CD4-positive, alpha-beta T cell treated with Interleukin-6 at 100 ng/mL for 8 hours (primary cell): ENCODE measurements at regions not wholly inside any gene's neighbourhood (a gene's known extent, or its start where the extent isn't known, plus 50 kb on each side); places are given as distances from the start of the nearest gene placed in this dataset.

ENCODE experiments used
- DNase-seq: peaks from one replicate; pipeline ENCODE4 v3.0.0-alpha.2; 2020; ENCODE audit warnings: mixed read lengths, low spot score

DNA sequence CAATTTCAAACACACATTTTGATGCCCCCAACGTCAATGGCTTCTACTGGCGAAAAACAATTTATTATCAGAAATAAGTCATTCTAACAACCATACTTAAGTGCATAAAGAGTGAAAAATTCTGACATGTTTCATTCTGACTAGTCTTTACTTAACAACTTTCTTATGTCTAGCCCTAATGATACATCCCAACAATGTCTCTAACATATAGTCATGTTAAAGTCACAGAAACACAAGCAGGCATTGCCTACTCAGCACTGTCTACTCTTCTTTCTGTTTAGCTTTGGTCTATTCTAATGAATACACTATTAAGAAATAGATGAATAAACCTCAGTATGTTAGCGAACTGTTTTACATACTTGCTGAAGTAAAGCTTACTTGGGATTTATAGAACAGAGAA lies 105.8 kb upstream of the DUSP10 start:
- DNase-seq: no peak

DNA sequence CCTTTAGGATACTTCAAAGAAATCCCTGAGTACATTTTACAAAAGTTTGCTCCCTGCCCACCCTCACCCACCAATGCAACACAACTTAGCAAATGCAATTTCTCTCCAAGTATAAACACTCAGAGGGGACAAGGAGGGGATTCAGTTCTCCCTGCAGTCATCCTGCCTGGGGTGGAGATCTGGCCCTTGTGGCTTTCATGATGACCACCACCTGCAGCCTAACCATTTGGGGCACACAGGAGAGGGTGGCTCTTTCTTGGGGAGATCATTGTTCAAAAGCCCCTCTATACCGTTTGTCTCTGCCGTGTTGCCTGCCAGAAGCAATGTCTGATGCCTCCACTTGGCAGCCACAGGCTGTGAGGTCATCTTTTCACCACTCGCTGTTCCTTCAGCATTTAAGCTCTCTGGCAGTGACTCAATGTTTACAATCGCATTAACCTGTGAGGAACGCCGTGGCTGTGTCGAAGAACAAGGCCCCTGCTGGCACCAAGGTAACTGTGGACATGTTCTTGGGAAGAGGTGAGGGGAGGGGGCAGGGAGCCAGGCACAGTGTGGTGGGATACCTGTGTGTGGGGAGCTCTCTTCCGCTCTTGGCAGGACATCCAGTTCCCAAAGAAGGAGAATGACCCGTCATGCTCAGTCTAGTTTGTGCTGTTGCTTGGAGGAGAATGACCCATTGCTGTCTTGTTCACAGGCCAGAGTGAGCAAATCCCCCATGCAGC lies 103.9 kb upstream of the DUSP10 start:
- no peak for DNase-seq

- no peak for DNase-seq
These were observed 100.1 kb upstream of the DUSP10 start for GRCh38 chr1:221841983-221842335.

DNA sequence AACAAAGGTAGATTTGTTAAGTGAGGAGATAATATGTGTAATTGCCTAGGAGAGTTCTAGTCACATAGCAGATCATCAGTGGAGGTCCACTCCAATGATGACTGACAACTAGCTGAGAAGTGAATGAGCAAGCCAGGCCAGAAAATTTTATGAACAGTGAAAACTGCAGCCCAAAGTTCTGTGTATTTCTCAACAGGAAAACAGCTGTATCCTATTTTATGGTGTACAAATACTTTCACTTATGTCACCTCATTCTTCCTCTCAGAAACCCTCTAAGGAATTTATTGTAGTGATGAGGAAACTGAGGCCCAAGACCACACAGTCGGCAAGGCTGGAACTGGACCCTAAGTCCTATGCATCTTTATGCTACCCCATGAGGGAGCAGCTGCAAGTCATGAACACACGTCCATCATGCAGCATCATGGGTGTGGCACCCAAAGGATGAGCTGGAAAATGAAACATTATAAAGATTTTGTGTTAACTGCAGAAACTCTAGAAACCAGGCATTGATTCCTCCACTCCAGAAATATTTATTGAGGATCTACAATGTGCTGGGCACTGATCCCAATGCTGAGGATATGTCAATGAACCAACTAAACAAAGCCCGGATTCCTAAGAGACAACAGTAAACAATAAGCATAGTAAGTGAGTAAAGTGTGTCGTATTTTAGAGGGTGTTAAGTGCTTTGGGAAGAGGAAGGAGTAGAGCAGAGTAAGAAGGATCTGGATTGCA lies 99.5 kb upstream of the DUSP10 start:
- DNase-seq: no peak

- DNase-seq: no peak
These were observed 98.8 kb upstream of the DUSP10 start for GRCh38 chr1:221840511-221841243.

GRCh38 chr1:221839782-221840395 lies 98.0 kb upstream of the DUSP10 start:
- peak; percentile 57 for DNase-seq

- no peak for DNase-seq
These were observed 97.4 kb upstream of the DUSP10 start for GRCh38 chr1:221839321-221839720.

- peak; percentile 17 for DNase-seq
These were observed 96.0 kb upstream of the DUSP10 start for GRCh38 chr1:221837896-221838295.

DNA sequence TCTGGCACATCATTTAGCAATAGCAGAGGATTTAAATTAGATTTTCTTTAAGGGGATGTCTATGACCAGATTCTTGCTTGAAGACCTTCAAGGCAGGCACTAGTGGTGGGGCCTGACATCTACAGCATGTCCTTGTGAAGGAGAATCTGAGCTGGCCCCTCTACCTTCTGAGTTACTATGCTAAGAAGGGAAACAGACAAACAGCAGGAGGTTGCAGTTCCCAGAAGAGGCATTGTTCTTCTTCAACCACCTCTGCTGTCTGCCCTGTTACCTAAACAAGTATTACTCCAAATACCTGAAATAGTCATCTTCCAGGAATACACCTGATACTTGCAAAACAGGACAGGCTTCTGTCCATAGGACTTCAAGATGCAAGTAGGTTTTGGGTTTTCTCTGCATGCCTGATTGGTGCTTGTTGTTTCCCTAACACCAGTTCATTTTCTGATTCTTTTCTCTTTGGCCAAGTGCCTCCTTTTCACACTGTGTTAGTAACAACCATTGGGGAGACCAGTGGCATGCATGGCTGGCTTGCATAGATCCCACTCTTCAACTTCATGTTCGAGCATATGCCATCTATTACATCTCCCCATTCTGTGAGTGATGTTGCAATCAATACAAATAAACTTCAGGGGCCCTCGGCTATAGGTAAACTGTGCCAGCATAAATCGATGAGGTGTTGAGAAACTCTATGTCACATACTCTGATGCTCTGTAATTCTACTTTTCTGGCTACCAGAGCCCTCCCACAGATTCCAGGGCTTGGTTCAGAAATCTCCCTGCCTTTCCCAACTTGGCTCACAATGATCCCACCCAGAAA lies 93.0 kb upstream of the DUSP10 start:
- DNase-seq: no peak

DNA sequence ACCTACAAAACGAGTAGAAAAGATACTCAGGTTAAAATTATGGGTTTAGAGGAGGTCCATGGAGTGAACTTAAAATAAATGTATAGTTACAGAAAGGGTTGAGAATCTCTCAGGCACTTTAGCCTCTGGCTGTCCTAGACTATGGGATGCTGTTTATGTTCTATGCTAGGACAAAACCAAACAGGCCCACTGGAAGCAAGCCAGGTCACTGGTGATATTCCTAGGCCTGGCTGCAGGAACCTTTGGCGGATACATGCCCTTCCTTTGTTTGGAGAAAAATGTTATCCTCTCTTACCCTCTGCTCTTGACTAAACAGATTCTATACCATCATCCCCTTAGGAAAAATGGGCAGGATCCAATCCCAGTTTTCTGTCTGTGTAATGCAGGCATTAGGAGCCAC lies 90.7 kb upstream of the DUSP10 start:
- DNase-seq: no peak

- no peak for DNase-seq
These were observed 90.3 kb upstream of the DUSP10 start for GRCh38 chr1:221832151-221832550.

DNA sequence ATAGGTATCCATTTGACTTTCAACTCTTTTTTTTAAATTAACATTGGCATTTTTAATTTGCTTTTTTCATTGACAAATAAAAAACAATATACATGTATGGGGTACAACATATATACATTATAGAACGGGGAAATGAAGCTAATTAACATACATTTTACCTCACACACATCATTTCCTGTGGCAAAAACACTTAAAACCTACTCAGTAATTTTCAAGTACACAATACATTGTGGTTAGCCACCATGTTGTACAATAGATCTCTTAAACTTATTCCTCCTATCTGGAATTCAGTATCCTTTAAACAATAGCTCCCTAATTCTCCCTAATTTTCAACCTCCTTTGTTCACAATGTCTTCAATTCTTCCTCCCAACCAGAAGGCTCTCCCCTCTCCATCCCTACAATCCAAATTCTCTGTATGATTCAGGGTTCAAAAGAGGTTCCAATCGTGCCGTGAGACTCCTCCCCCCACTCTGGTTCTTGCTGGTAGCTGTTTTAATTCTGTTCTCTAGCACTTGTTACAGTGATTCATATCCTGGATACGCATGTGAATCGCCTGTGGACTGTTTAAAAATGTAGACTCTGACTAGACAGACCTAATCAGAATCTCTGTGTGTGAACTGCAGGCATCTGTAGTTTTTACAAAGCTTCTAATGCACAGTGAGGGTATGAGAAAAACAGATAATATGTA lies 87.6 kb upstream of the DUSP10 start:
- peak; percentile 49 for DNase-seq

GRCh38 chr1:221827307-221827642 lies 85.4 kb upstream of the DUSP10 start:
- DNase-seq: no peak

GRCh38 chr1:221824909-221825308 lies 83.0 kb upstream of the DUSP10 start:
- DNase-seq: no peak

- no peak for DNase-seq
These were observed 82.1 kb upstream of the DUSP10 start for GRCh38 chr1:221824025-221824424.

- DNase-seq: no peak
These were observed 81.7 kb upstream of the DUSP10 start for GRCh38 chr1:221823561-221823960.

DNA sequence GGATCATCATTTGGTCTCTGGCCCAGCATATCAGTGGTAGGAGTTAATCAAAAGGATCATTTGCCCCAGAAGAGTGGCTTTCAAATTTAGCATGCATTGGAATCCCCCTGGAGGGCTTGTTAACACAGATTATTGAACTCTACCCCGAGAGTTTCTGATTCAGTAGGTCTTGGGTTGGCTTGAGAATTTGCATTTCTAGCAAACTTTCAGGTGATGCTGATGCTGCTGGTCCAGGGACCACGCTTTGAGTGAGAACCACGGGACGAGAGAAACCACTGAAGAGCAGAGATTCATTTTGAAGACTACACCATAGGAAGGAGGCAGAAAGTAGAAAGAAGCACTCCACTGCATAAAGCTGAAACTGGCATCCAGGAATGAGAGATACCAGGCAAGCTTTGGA lies 81.3 kb upstream of the DUSP10 start:
- DNase-seq: no peak

DNA sequence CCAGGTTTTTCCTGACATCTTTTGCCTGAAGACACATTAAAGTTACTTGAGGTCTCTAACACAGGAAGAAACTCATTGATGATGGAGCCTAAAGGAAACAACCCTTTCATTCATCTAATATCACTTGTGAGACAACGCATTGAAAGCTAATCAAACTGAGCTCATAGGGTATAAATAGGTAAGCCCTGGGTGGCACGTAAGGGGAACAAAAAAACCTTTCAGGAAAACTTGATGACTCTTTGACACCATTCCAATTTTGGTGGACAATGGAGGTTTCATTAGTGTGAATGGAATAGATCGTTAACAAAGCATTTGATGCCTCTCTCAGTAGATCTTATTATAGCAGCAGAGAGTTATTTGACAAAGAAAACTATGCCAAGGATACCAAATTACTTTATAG lies 80.7 kb upstream of the DUSP10 start:
- no peak for DNase-seq

DNA sequence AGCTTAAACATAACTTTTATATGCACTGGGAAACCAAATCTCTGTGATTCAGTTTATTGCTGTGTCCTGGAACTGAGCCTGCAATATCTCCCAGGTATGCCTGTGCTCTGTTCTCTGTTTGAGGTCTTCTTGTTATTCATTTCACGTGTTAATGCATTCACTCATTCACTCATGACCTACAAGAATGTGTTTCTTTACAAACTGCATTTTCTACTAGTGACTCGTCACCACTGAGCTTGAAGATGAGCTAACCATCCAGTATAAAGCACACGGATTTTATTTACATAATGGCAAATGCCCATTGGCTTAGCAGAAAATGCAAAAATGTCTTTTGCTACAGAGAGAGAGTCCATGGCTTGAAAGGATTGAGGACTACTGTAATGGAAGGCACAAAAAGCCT lies 75.0 kb upstream of the DUSP10 start:
- no peak for DNase-seq

DNA sequence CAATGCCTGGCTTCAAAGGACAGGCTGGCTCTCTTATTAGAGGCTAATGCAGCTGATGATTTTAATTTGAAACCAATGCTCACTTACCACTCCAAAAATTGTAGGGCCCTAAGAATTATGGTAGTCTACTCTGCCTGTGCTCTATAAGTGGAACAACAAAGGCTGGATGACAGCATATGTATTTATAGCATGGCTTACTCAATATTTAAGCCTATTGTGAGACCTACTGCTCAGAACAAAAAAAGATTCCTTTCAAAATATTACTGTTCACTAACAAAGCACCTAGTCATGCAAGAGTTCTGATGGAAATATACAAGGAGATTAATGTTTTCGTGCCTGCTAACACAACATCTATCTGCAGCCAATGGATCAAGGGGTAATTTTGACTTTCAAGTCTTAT lies 73.8 kb upstream of the DUSP10 start:
- no peak for DNase-seq

DNA sequence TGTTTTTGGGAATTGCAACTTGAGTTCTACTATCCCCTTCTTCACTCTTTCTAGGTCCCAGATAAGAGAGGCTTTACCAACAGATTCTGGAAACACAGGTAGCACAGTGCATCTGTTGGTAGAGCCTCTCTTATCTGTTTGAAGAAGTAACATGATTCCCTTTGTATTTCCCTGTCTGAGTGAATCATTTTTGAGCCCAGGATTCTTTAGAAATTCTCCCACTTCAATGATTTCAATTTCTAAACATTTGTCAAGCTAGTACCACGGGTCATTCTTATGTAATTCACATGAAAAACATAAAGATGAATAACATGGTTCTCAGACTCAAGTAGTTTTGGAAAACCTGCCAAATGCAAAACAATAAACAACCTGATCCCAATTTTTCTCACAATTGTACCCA lies 72.0 kb upstream of the DUSP10 start:
- no peak for DNase-seq
